Adrenal gland (tissue), 5 donors: ENCODE measurements at regions not wholly inside any gene's neighbourhood (a gene's known extent, or its start where the extent isn't known, plus 50 kb on each side); places are given as distances from the start of the nearest gene placed in this dataset.

Experiments
- POLR2A ChIP-seq, 2 donors: fragments of 450-650 bp; IDR thresholded peaks; one replicate each; pipeline ENCODE4 v1.6.1; 2017; ENCODE audit warnings: antibody characterized with exemption in 2 of 2, mild to moderate bottlenecking in 2 of 2, moderate library complexity in 1 of 2
- TF ChIP-seq, protein P1 (sequence below), 6 experiments: fragments of 450-650 bp in 4 of 6; fragments of 200-600 bp in 2 of 6; sonication (generic) in 1 of 6; IDR thresholded peaks; 1 replicate in 5 of 6; 2 replicates in 1 of 6; pipeline versions ENCODE4 v1.5.1 to v1.8.0; 2016 to 2021; ENCODE audit warnings: antibody characterized with exemption in 6 of 6, mild to moderate bottlenecking in 2 of 6, moderate library complexity in 1 of 6
- donor health status: DM: no; HTN: no; CAD: no.

DNA sequence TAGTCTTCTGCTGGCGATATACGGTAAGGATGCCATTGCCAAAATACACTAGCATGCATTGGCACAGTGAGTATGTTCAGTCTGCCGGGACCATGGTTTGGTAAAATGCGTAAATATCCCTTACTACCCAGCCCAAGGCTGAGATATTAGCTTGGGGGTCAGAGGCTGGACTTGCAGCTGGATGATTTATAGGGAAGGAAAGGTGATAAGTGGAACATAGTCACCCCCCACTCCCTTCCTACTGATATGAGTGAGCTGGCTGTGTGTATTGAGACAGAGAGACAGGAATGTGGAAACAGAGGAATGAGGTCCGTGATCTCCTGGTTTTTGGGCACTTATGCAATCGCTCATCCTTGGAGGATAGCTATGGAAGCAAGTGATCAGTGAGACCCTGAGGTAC, 642.8 kb downstream of the KCNT2 start:
- no peak for TF ChIP-seq POLR2A (IDR thresholded peaks at IDR 0.05)
- TF ChIP-seq, protein P1, sequence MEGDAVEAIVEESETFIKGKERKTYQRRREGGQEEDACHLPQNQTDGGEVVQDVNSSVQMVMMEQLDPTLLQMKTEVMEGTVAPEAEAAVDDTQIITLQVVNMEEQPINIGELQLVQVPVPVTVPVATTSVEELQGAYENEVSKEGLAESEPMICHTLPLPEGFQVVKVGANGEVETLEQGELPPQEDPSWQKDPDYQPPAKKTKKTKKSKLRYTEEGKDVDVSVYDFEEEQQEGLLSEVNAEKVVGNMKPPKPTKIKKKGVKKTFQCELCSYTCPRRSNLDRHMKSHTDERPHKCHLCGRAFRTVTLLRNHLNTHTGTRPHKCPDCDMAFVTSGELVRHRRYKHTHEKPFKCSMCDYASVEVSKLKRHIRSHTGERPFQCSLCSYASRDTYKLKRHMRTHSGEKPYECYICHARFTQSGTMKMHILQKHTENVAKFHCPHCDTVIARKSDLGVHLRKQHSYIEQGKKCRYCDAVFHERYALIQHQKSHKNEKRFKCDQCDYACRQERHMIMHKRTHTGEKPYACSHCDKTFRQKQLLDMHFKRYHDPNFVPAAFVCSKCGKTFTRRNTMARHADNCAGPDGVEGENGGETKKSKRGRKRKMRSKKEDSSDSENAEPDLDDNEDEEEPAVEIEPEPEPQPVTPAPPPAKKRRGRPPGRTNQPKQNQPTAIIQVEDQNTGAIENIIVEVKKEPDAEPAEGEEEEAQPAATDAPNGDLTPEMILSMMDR (IDR thresholded peaks at IDR 0.05): no peak
